Embryonic facial prominence (tissue), 1 donor: ENCODE measurements at regions not wholly inside any gene's neighbourhood (a gene's known extent, or its start where the extent isn't known, plus 50 kb on each side); places are given as distances from the start of the nearest gene placed in this dataset.

Experiments used
- DNase-seq: peaks from one replicate; pipeline ENCODE4 v3.0.0-alpha.2; 2016; ENCODE audit errors: extremely low spot score

GRCh38 chr2:217527590-217528202 lies 475.1 kb downstream of the TNS1 start:
- DNase-seq, result no peak

DNA sequence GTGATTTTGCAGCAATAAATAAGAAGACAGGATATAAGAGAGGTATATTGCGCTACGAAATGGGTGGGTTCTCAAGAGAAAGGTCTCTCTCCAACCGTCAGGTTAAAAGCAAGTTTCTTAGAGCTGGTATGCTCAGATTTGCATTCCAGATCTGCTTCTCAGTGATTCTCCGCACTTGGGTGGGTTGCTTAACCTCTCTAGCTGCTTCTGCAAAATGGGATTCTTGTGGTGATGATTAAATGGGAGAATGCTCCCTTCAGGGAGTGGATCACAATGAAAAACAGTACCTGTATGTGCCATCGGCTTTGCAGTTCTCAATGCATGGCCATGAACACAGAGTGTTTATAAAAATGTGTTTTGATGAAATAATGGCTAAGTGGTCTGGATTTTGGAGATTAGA lies 477.7 kb downstream of the TNS1 start:
- DNase-seq, result no peak

- DNase-seq, result no peak
These were observed 479.5 kb downstream of the TNS1 start for GRCh38 chr2:217523286-217523685.

DNA sequence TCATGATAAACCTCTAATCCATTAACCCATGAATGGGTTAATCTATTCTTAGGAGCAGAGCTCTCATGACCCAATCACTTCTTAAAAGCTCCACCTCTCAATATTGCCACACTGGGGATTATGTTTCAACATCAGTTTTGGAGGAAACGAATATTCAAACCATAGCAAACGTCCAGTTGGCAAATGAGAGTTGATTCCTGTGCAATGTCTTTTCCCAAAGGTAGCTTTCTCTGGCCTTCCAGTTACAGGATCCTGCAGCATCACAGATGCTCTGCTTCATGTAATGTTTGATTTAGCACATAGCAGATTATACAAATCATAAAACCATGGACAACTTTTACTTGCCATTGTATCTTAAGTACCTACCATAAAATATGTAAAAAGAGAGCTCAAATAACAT lies 481.0 kb downstream of the TNS1 start:
- DNase-seq, result no peak

DNA sequence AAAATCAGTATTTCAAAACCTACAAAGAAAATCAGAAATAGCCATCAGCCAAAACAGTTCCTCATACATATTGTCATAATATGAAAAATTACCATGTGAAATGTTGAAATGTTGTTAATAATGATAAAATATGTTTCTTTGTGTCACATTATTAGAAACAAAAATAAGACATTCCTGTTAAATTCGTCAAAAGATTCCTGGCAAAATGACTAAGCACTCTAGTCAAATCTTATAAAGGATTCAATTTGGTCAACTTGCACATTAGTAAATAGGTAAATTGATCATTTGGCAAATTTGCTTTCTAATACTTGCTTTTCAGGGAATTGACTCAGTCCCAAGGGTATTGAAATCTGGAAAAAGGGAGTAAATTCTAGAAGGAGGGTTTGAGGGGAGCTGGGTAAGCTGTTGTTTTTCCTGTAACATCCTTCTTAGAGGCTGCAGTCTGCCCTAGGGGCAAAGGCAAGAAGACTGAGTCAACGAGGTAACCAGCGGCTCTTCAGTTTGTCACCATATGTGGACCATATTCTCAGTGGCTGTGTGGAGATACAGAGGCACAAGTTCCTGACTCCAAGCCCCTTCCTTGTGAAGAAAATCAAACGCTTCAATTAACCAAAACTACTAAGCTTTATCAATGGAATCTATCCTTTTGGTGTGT lies 482.3 kb downstream of the TNS1 start:
- no peak for DNase-seq

DNA sequence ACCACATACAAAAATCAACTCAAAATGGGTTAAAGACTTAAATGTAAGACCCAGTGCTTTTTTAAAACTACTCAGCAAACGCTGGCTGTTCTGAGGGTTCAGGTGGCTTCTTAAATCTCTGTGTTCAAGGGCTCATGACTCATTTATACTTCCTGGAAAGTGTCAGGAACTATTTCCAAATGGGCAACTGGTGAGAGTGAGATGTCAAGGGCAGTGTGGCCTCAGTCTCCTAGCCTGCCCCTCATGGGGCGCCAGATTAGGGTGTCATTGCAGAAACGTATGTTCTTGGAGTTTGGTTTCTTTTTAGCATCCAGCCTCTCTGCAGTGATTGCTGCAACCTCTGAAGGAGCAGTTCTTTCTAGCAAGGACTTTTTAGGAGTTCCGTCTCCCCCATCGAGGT lies 485.4 kb downstream of the TNS1 start:
- no peak for DNase-seq

- no peak for DNase-seq
These were observed 487.0 kb downstream of the TNS1 start for GRCh38 chr2:217515615-217516309.

DNA sequence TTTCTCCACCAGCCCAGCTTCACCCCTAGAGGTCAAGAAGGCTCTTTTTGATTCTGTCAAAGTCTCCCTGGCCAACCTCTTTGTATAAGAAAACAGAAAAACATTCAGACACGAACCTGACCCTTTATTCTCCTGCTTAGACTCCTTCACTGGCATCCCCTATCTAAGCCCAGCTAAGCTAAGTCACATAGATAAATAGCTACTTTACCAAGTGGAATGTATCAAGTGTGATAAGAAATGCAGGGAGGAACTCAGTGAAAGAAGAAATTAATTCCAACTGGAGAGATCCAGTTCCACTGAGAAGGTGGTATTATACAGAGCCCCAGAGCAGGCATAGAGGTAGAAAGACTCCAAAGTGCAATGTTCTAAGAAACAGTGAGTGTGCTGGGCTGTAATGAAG lies 489.5 kb downstream of the TNS1 start:
- DNase-seq, result no peak

GRCh38 chr2:217512728-217513127 lies 490.1 kb downstream of the TNS1 start:
- no peak for DNase-seq

DNA sequence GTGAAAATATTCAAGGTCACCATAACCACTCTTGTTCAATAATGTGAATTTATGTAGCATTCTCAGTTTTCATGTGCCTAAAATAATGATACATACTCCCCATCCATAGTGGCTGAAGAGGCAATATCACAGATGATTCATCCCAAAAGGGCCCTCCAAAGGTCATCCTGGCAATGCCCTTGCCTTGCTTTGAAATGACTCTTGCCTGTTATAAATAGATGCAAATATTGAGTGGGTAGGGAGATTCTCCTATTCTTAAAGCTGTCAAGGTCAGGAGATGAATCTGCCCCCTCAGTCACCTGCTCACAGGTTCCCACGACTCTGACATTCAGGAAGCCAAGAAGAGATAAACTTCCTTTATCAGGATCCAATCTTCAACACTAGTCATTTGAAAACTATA lies 490.5 kb downstream of the TNS1 start:
- DNase-seq, result no peak

DNA sequence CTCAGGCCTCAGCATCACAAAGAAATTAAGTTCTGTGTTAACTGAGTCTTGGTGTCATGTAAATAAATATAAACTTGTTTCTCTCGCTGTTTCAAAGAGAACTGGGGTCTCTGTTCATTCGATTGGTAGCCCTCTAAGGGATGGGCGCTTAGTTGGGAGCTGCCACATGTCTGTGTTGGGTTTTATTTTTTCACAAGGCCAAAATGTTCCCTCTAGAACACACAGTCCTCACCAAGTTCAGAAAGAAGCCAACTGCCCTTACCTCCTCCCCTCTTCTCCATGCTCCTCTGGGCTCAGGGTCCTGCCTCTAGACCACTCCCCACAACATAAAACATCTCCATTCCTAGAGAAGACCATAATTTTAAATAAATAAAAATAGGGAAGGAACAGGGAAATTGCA lies 490.9 kb downstream of the TNS1 start:
- DNase-seq, result no peak

GRCh38 chr2:217510771-217511291 lies 492.0 kb downstream of the TNS1 start:
- peak; percentile 91 for DNase-seq

- DNase-seq, result no peak
These were observed 497.5 kb downstream of the TNS1 start for GRCh38 chr2:217505303-217505702.

- no peak for DNase-seq
These were observed 500.9 kb downstream of the TNS1 start for GRCh38 chr2:217501887-217502286.

GRCh38 chr2:217497843-217498377 lies 504.9 kb downstream of the TNS1 start:
- no peak for DNase-seq

- no peak for DNase-seq
These were observed 508.2 kb downstream of the TNS1 start for GRCh38 chr2:217494557-217494956.

- DNase-seq, result no peak
These were observed 511.5 kb downstream of the TNS1 start for GRCh38 chr2:217491271-217491670.

DNA sequence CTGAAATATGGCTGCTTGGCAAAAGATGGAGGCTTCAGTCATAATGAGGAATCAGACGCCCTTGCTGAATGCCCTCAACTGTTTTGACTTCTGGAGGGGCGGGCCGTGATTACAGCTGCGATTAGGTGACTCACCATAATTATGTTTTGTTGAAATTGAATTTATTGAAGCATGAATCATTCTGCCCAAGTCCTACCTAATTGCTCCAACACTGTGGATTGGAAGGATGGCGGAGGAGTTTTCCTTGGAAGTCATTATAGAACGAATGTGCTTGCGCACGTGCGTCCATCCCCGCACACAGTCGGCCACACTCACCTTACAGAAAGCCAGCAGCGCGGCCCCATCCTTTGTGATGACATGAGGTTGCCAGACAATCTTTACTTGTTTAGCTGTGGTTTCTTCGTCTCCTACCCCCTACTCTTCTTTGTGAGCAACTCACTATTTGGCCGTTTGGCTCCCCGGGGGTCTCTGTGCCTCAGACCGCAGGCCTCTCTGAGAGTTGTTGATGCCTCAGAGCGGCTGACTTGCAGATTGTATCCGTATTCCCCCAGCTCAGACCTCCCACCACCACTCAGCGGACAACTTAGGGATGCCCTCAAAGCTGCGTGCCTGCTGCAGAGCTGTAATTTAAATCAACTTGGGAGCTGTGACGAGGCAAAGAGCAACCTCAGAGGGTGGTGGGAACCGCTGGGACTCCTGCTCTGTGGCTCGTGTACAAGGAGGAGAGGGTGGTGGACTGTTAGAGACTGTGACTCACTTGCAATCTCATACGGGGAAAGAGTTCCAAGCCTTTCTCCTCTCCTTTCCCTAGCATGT lies 513.4 kb downstream of the TNS1 start:
- no peak for DNase-seq

DNA sequence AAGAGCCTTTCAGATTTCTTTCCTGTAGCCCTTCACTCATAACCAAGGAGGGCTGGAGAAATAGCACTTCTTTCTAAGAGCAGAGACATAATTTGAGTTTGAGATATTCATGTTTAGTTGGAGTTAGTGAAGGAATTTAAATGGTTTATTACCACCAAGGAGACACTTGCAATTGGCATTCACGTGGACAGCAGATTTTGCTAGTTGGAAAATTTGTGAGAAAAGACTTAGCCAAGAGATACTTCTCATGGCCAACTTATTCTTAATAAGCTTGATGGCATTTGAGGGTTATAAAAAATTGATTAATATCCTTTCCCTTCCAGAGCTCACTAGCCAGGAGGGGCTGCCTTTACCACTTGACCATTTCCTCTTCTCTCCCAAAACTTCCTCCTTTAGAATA lies 518.7 kb downstream of the TNS1 start:
- no peak for DNase-seq

DNA sequence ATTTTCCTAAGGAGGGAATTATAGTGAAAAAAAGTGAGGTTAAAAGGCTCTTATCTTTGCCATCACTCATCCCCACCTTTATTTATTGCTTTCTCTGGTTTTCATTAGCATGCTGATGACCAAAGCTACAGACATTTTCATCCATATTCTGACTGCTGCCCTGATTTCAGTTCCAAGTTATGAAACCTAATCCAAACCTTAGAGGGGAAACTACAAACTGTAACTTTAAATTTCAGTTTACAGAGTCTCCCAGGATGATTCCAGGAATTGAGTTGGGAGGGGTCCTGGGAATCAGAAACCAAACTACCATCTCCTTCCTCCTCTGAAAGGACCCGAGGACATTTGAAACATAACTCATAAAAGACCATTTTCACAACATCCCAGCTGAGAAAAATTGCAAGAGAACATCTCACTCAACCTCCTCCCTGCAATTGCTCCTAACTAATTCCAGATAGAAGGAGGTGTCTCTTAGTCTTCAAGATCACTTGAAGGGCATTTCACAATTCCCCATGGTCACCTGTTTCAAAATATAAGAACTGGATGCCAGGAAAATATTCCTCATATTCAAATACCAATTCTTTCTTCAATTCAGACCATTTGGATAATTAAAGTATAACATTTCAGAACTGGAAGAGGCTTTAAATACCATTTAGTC lies 520.6 kb downstream of the TNS1 start:
- no peak for DNase-seq

- no peak for DNase-seq
These were observed 521.2 kb downstream of the TNS1 start for GRCh38 chr2:217481577-217481976.
